NCI-H187 (cell line): ENCODE measurements at regions not wholly inside any gene's neighbourhood (a gene's known extent, or its start where the extent isn't known, plus 50 kb on each side); places are given as distances from the start of the nearest gene placed in this dataset.
A peak's percentile ranks its signal among the peaks of the same experiment; 100 is the strongest.

Experiments used
- DNase-seq, 2 experiments: peaks; one replicate each; lab custom pipeline; 2025; lab: John Stamatoyannopoulos, UW

GRCh38 chr5:7015586-7016256 lies 302.5 kb downstream of the TENT4A start:
- DNase-seq: no peak

DNA sequence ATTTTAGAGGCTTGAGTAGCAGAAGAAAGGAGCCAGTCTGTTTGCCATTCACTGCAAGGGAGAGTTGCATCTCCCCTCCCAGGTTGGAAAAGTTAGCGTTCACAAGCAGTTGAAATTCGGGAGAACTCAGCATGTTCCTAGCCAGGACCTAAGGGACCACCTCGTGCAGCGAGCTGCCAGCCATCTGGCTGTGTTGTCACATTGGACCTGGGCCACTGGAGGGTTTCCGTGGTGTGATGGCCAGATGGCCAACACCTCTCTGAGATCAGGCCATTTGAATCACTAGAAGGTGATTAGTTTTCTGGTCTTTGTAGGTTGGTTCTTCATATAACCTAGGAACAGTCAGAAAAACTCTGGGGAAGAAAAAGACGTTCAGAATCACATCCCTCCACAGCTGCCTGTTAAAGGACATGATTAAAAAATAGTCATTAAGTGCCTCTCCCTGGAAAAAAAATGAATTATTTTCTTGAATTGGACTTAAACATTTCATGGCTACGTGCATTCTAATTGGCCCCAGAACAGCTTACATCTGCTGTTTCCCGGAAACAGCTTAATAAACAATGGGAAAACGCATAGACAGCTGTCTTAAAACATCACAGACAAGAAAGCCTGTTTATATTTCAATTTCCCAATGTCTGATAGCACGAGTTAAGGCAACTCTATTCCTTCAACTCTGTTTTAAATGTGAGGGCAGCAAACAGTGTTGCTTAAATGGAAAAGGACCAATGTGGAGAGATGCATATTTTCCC lies 303.9 kb downstream of the TENT4A start:
- no peak for DNase-seq

GRCh38 chr5:7018198-7018597 lies 305.0 kb downstream of the TENT4A start:
- DNase-seq: no peak

GRCh38 chr5:7018601-7019000 lies 305.4 kb downstream of the TENT4A start:
- DNase-seq: no peak

GRCh38 chr5:7036192-7036835 lies 323.1 kb downstream of the TENT4A start:
- DNase-seq: no peak

- no peak for DNase-seq
Observed at GRCh38 chr5:7039074-7039473, 325.8 kb downstream of the TENT4A start.

- no peak for DNase-seq
Observed at GRCh38 chr5:7040111-7040510, 326.9 kb downstream of the TENT4A start.

- DNase-seq: no peak
Observed at GRCh38 chr5:7043797-7044196, 330.6 kb downstream of the TENT4A start.

DNA sequence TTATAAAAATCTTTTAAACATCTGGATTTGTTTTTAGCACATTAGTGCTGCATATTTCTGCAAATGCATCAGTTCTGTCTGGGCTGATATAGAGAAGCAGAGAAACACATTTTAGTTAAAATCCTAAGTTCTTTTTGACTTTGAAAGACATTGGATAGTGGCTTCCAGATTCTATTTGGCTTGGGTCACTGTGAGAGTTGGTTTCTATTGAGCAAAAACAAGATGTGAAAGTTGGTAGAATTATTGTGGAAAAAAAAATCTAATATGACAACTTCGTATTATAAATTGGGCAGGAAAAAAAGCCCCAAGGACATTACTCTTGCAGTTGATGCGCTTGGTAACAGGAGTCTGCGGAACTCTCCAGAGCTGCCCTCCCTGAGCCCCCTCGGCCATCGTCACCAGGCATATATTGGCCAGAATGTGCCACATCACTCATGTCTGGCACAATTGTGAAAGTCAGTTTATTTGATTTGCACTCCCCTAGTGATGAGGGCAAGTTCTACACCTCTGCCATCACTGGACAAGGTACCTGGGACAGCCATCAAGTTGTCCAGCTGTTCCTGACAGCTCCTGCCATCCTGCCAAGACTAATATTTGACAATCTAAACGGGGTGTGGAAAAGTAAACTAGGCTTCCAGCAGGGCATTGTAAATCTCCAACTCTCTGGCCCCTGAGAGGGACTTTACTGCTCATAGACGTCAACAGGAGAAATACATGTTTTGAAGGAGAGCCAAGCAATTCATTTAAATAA lies 334.5 kb downstream of the TENT4A start:
- no peak for DNase-seq

- DNase-seq: no peak
Observed at GRCh38 chr5:7050986-7051385, 337.8 kb downstream of the TENT4A start.

DNA sequence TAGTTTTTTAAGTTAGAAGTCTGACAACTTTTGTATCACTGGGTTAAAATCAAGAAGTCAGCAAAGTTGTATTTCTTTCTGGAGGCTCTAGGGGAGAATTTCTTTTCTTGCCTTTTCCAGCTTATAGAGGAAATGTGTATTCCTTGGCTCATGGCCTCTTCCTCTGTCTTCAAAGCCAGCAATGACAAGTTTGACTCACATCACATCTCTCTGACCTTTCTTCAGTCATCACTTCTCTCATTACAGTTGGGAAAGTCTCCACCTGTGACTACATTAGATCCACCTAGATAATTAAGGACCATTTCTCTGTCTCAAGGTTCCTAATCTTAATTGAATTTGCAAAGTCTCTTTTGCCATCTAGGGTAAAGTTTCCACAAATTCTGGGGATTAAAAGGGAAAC lies 339.9 kb downstream of the TENT4A start:
- no peak for DNase-seq

DNA sequence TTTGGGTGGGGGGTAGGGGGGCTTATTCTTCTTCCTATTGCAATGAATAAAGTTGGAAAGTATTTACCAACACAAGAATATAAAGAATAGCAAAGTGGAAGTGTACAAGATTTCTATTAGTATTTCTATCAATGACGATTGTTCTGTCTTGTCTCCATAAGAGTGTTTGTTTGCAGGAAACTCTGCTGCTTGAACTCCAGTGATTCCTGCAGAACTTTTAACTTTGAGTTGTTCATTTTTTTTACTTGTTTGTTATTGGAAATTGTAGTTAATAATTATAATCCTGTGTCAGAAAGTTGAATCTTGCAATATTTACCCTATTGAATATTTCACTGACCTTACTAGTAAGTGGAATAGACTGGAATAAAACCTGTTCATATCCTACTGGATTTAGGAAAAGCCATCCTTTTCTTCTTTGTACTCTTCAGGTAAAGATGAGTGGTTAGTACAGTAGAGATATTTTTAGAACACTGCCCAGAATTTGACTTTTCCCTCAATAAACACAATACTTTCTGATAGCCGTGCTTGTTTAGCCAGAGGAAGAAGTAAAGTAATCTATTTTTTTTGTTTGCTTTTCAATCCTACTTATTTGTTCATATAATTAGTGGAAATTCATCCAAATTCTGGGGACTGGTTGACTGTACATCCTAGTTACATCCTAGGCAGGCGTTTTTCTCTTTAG lies 340.4 kb downstream of the TENT4A start:
- no peak for DNase-seq

DNA sequence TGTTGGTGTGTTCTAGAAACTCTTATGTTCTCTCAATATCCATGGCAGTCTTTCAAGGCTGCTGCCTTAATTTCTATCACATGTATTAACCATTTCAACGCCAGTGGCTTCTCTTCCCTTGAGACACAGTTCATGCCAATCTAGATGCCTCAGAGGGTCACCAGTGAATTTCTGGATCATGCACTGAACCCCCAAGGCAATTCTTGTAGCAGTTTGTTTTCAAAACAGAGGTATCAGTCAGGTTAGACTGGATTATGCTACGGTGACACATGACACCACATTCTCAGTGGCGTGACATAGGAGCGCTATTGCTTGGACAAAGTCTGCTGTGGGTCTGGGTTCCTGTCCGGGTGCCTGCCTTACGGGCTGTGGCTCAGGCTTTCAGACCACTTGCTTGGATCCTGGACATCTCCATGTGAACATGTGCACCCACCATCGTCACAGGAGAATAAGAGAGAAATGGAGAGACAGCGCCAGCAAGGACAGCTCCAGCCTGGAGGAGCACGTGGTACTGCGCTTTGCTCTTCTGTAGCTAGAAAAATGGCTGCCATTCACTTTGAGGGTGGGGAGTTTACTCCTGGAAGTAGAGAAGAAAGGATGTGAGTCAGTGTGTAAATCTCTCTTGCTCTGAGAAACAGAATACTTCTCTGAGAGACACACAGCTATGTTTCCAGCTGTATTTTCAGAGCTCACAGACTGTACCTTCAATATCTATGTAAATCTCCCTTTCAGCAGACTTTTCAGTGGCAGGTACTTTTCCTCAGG lies 329.3 kb upstream of the ADCY2 start:
- DNase-seq: no peak

- no peak for DNase-seq
Observed at GRCh38 chr5:7068156-7068555, 327.8 kb upstream of the ADCY2 start.

DNA sequence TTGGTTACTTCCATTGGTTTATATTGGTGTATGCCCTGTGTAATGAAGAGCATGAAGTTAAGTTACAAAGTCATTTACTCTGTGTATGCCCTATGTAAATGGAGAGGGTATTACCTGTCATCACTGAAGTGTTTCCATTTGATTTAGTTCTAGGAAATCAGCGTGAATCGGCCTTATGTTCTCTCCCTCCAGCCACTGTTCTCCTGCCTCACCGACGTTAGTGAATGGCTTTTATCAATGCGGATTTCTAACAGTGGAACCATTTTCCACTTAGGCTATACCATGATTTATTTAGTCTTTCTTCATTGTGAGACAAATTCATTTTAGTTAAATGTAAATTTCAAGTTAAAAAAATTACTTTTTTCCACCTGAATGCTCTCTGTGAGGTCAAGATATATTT lies 327.0 kb upstream of the ADCY2 start:
- DNase-seq: no peak

GRCh38 chr5:7072188-7072587 lies 323.8 kb upstream of the ADCY2 start:
- DNase-seq: no peak

DNA sequence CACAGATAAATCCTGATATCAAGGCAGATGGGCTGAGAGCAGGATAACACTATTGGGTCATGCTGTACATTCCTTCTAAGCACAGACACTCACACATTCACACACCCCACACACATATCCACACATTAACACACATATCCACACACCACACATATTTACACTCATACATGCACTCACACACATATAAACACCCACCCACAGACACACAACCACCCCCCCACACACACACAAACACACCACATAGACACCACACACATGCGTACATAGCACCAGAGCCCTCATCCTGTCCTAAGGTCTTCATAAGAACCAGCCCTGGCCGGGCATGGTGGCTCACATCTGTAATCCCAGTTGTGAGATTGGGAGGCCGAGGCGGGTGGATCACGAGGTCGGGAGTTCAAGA lies 322.3 kb upstream of the ADCY2 start:
- DNase-seq: no peak

GRCh38 chr5:7074176-7074575 lies 321.8 kb upstream of the ADCY2 start:
- DNase-seq: no peak

- DNase-seq: no peak
Observed at GRCh38 chr5:7075470-7075869, 320.5 kb upstream of the ADCY2 start.

DNA sequence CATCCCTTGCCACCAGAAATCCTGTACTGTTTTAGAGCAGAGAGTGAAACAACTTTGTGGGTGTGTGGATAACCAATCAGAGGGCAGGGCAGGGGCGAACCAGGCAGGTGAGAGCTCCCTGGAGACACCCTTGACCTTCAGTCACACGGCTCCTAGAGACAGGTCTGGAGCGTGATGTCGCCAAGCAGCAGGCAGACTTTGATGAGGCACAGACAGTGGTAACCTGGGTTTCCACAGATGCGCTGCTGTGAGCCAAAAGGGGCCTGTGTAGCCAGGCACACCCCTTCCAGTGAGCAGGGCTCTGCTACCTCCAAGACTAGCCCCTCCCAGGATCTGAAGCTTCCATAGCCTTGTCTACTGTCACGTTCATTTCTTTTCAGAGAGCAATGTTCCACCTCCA lies 317.8 kb upstream of the ADCY2 start:
- DNase-seq: peak in 1 of 2 experiments; percentile 18

DNA sequence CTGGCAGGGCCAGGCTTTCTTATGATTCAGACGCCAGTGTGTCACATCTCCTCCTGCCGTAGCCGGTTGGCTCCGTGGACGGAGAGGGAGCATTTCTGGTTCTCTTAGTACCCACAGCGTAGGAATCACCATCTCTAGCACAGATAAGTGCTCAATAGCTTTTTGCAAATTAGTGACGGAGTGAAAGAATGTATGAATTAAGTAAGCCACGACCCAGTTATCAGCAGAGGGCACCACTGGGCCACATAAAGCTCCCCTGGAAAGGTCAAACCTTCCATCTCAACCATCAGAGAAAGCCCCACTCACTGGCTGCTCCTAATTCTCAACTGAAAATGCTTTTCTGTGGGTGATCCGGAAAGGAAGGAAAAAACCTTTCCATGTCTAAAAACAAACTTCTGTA lies 317.0 kb upstream of the ADCY2 start:
- peak in 1 of 2 experiments; percentile 21 for DNase-seq
